OCI-LY1 (cell line): ENCODE measurements at regions not wholly inside any gene's neighbourhood (a gene's known extent, or its start where the extent isn't known, plus 50 kb on each side); places are given as distances from the start of the nearest gene placed in this dataset.

Experiments used
- H2AFZ ChIP-seq: fragments of 200-600 bp; sonication (generic), shearing (Covaris generic); 2 replicates; pipeline ENCODE4 v1.6.0; 2014; ENCODE audit warnings: antibody characterized with exemption, mild to moderate bottlenecking, low read length
- H3F3A ChIP-seq: fragments of 200-600 bp; sonication (generic), shearing (Covaris generic); 2 replicates; pipeline ENCODE4 v1.6.0; 2014; ENCODE audit warnings: mild to moderate bottlenecking, antibody characterized with exemption, low read length, moderate library complexity; ENCODE audit not compliant: insufficient read depth
- H3K27ac ChIP-seq: fragments of 200-600 bp; sonication (generic); 2 replicates; pipeline ENCODE4 v1.5.1; 2014; ENCODE audit warnings: low read length, mixed run types, mild to moderate bottlenecking, low read depth; ENCODE audit not compliant: poor library complexity, severe bottlenecking
- H3K27me3 ChIP-seq: fragments of 200-600 bp; sonication (generic); 2 replicates; pipeline ENCODE4 v1.6.0; 2014; ENCODE audit warnings: antibody characterized with exemption, mild to moderate bottlenecking, low read length, moderate library complexity; ENCODE audit not compliant: insufficient read depth
- H3K36me3 ChIP-seq: fragments of 200-600 bp; sonication (generic); 2 replicates; pipeline ENCODE4 v1.6.1; 2014; ENCODE audit warnings: mild to moderate bottlenecking, antibody characterized with exemption, low read length, moderate library complexity, mixed read lengths; ENCODE audit not compliant: insufficient read depth
- H3K4me1 ChIP-seq: fragments of 200-600 bp; sonication (generic); 2 replicates; pipeline ENCODE4 v1.5.1; 2014; ENCODE audit warnings: mild to moderate bottlenecking, low read length, moderate library complexity; ENCODE audit not compliant: insufficient read depth, severe bottlenecking
- H3K4me2 ChIP-seq: fragments of 200-600 bp; sonication (generic), shearing (Covaris generic); 2 replicates; pipeline ENCODE4 v1.6.1; 2014; ENCODE audit warnings: low read length
- H3K4me3 ChIP-seq: fragments of 200-600 bp; sonication (generic); 2 replicates; pipeline ENCODE4 v1.5.1; 2014; ENCODE audit warnings: low read length, low read depth, mild to moderate bottlenecking, mixed read lengths; ENCODE audit not compliant: poor library complexity, severe bottlenecking
- H3K79me2 ChIP-seq: fragments of 200-600 bp; shearing (Covaris generic); 2 replicates; pipeline ENCODE4 v1.6.1; 2016; ENCODE audit warnings: mixed run types, low read length, mixed read lengths; ENCODE audit not compliant: insufficient read depth
- H3K9ac ChIP-seq: fragments of 200-600 bp; sonication (generic), shearing (Covaris generic); 2 replicates; pipeline ENCODE4 v1.6.1; 2014; ENCODE audit warnings: mild to moderate bottlenecking, low read length, mixed read lengths
- H3K9me2 ChIP-seq: fragments of 200-600 bp; sonication (generic), shearing (Covaris generic); 2 replicates; pipeline ENCODE4 v1.6.1; 2014; ENCODE audit warnings: low read depth, mild to moderate bottlenecking, low read length, mixed read lengths
- H3K9me3 ChIP-seq: fragments of 200-600 bp; shearing (Covaris generic); 2 replicates; pipeline ENCODE4 v1.6.1; 2014; ENCODE audit warnings: low read length, mixed read lengths
- H4K20me1 ChIP-seq: fragments of 200-600 bp; sonication (generic), shearing (Covaris generic); 2 replicates; pipeline ENCODE4 v1.6.0; 2016; ENCODE audit warnings: mild to moderate bottlenecking, low read length; ENCODE audit not compliant: insufficient read depth
- EZH2 ChIP-seq: fragments of 200-600 bp; sonication (generic), shearing (Covaris generic); IDR thresholded peaks from 2 replicates; pipeline ENCODE4 v1.8.0; 2017; ENCODE audit warnings: borderline replicate concordance, mixed run types, mild to moderate bottlenecking, antibody characterized with exemption, low read length, moderate library complexity, mixed read lengths
- TF ChIP-seq, protein P1 (sequence below): fragments of 200-600 bp; sonication (generic), shearing (Covaris generic); IDR thresholded peaks from 2 replicates; pipeline ENCODE4 v1.5.1; 2017; ENCODE audit warnings: mild to moderate bottlenecking, antibody characterized with exemption, low read length, moderate library complexity, mixed read lengths

DNA sequence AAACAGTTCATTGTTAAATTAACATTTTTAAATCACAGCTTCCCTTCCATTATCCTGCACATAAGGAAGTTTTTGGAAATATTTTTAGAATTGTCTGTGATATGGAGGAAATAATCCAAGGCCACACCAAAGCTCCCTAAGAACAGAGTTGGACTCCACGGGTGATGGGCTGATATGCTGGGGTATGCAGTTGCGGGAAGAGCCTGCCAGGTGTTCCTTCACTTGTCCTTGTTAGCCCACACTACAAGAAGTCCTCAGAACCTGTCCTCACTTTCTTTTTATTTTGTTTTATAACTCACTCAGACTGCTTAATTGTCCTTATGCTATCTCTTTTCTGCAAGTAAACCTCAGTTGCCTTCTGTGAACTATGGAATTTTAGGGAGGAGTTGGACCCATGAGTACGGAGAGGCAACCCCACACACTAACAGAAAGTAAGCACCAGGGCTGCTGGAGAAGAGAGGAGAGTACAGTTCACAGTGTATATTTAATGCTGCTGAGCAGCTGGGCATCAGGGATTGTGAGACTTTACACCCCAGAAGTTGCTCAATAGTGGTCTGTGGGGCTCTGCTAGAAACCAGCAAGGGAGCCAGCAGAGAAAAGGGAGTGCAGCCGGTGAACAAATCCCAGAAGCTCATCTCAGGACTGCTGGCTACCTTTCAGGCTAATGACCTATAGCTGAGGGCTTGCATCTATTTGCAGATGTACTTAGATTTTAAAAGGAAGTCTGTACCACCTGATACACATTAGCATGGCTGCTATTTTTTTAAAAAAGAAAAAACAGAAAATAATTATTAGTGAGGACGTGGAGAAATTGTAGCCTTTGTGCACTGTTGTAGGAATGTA, 64.6 kb upstream of the FOXN2 start:
- TF ChIP-seq EZH2, result no peak
- TF ChIP-seq, protein P1, sequence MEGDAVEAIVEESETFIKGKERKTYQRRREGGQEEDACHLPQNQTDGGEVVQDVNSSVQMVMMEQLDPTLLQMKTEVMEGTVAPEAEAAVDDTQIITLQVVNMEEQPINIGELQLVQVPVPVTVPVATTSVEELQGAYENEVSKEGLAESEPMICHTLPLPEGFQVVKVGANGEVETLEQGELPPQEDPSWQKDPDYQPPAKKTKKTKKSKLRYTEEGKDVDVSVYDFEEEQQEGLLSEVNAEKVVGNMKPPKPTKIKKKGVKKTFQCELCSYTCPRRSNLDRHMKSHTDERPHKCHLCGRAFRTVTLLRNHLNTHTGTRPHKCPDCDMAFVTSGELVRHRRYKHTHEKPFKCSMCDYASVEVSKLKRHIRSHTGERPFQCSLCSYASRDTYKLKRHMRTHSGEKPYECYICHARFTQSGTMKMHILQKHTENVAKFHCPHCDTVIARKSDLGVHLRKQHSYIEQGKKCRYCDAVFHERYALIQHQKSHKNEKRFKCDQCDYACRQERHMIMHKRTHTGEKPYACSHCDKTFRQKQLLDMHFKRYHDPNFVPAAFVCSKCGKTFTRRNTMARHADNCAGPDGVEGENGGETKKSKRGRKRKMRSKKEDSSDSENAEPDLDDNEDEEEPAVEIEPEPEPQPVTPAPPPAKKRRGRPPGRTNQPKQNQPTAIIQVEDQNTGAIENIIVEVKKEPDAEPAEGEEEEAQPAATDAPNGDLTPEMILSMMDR, result no peak
- no peaks in the 10 kb centered on the region for H3K36me3 ChIP-seq
- no peak overlapping the region for H3K9ac ChIP-seq
- H3K4me1 ChIP-seq, result no peaks in the 10 kb centered on the region
- H4K20me1 ChIP-seq, result no peaks in the 10 kb centered on the region
- H3K27me3 ChIP-seq, result no peaks in the 10 kb centered on the region
- no peaks in the 10 kb centered on the region for H3F3A ChIP-seq
- H3K4me2 ChIP-seq, result no peak overlapping the region
- H3K9me2 ChIP-seq, result no peaks in the 10 kb centered on the region
- H3K27ac ChIP-seq, result no peak overlapping the region
- H3K79me2 ChIP-seq, result no peaks in the 10 kb centered on the region
- H3K4me3 ChIP-seq, result no peak overlapping the region
- H2AFZ ChIP-seq, result no peak overlapping the region
- no peaks in the 10 kb centered on the region for H3K9me3 ChIP-seq

DNA sequence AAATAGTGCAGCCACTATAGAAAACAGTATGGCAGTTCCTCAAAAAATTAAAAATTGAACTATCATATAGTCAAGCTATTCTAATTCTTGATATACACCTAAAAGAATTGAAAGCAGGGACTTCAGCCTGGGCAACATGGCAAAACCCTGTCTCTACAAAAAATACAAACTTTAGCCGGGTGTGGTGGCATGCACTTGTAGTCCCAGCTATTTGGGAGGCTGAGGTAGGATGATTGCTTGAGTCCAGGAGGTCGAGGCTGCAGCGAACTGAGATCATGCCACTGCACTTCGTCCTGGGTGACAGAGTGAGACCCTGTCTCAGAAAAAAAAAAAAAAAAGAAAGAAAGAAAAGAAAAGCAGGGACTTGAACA, 64.0 kb upstream of the FOXN2 start:
- Histone ChIP-seq H3K79me2 (no peaks in the 10 kb centered on the region), H3K27me3 (no peaks in the 10 kb centered on the region), H3K9me2 (no peaks in the 10 kb centered on the region), H3K4me1 (no peaks in the 10 kb centered on the region), H3F3A (no peaks in the 10 kb centered on the region), H4K20me1 (no peaks in the 10 kb centered on the region), H3K9me3 (no peaks in the 10 kb centered on the region), H3K4me2 (no peak overlapping the region), H3K27ac (no peak overlapping the region), H3K9ac (no peak overlapping the region), H3K36me3 (no peaks in the 10 kb centered on the region), H2AFZ (no peak overlapping the region), H3K4me3 (no peak overlapping the region)
- TF ChIP-seq, protein P1, result no peak
- TF ChIP-seq EZH2, result no peak

DNA sequence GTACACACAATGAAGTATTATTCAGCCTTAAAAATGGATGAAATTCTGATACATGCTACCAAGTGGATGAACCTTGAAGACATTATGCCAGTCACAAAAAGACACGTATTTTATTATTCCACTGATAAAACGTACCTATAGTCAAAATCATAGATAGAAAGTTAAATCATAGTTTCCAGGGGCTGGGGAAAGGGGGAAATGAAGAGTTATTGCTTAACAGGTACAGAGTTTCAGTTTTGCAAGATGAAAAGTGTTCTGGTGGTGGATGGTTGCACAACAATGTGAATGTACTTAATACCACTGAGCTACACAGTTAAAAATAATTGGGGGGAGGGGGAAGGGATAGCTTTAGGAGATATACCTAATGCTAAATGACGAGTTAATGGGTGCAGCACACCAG, 63.5 kb upstream of the FOXN2 start:
- TF ChIP-seq, protein P1, result no peak
- TF ChIP-seq EZH2, result no peak
- no peaks in the 10 kb centered on the region for H3K9me3 ChIP-seq
- H3K9me2 ChIP-seq, result no peaks in the 10 kb centered on the region
- no peak overlapping the region for H3K4me3 ChIP-seq
- H3K36me3 ChIP-seq, result no peaks in the 10 kb centered on the region
- no peak overlapping the region for H3K27ac ChIP-seq
- no peaks in the 10 kb centered on the region for H4K20me1 ChIP-seq
- no peaks in the 10 kb centered on the region for H3K4me1 ChIP-seq
- no peak overlapping the region for H3K4me2 ChIP-seq
- no peak overlapping the region for H3K9ac ChIP-seq
- no peaks in the 10 kb centered on the region for H3F3A ChIP-seq
- H2AFZ ChIP-seq, result no peak overlapping the region
- H3K79me2 ChIP-seq, result no peaks in the 10 kb centered on the region
- no peaks in the 10 kb centered on the region for H3K27me3 ChIP-seq
